ENCODE measurements at regions not wholly inside any gene's neighbourhood (a gene's known extent, or its start where the extent isn't known, plus 50 kb on each side); places are given as distances from the start of the nearest gene placed in this dataset.

DNA sequence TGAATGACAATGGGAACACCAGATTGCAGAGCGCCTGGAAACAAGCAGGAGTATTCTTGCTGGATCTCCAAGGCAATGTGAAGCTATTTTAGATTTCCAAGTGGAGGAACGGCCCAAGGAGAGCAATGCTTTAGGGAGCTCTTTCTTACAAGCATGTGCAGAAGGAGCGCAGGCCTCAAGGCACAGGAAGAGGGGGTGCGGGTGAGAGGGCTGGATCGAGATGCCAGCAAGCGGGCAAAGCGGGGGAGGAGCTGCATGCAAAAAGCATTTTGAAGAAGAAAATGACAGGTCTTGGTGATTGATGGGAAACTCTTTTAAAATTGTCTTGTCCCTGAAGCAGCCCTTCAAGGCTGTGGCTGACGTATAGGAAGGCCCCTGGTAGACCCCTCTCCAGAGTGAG lies 171.9 kb downstream of the QRSL1 start (continued):
- TF ChIP-seq, protein P1, sequence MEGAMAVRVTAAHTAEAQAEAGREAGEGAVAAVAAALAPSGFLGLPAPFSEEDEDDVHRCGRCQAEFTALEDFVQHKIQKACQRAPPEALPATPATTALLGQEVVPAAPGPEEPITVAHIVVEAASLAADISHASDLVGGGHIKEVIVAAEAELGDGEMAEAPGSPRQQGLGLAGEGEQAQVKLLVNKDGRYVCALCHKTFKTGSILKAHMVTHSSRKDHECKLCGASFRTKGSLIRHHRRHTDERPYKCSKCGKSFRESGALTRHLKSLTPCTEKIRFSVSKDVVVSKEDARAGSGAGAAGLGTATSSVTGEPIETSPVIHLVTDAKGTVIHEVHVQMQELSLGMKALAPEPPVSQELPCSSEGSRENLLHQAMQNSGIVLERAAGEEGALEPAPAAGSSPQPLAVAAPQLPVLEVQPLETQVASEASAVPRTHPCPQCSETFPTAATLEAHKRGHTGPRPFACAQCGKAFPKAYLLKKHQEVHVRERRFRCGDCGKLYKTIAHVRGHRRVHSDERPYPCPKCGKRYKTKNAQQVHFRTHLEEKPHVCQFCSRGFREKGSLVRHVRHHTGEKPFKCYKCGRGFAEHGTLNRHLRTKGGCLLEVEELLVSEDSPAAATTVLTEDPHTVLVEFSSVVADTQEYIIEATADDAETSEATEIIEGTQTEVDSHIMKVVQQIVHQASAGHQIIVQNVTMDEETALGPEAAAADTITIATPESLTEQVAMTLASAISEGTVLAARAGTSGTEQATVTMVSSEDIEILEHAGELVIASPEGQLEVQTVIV (IDR thresholded peaks at IDR 0.05; ENCODE audit: borderline replicate concordance, partially characterized antibody): no peak

DNA sequence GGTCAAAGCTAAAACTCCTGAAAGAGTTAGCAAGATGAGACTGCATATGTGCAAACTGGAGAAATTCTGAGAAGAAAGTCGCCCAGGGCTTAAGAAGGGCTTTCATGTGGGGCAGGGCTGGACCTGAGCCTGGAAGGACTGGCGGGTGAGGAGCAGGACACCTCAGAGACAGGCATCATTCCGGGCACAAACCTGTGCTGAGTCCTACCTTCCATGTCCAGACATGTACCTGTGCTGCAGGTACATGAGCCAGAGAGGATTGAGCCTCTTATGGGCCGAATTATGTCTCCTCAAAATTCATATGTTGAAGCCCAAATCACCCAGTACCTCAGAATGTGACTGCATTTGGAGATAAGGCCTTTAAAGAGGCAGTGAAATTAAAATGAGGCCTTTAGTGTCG lies 171.0 kb downstream of the QRSL1 start:
- H3K4me3 ChIP-seq: no peak overlapping the region
- ChIA-PET POLR2A (no interaction called here), SMC1A (ENCODE audit: uncharacterized antibody, unreplicated experiment) (no interaction called here), CTCF (no interaction called here), RAD21 (ENCODE audit: unreplicated experiment) (no interaction called here)
- in situ Hi-C loops (cut with MboI): no loop called here
- H3K27me3 ChIP-seq (replicated peaks in 1 of 2; ENCODE audit: control insufficient read depth in 2 of 2, insufficient read depth in 2 of 2, low read length in 1 of 2): no peaks in the 10 kb centered on the region
- no peaks in the 10 kb centered on the region for H3K36me3 ChIP-seq (ENCODE audit: control insufficient read depth in 2 of 2, insufficient read depth in 2 of 2, low read length in 1 of 2)
- ATAC-seq: no peak
- H3K79me2 ChIP-seq (ENCODE audit: control insufficient read depth, insufficient read depth, low read length): no peaks in the 10 kb centered on the region
- TF ChIP-seq, protein P2, sequence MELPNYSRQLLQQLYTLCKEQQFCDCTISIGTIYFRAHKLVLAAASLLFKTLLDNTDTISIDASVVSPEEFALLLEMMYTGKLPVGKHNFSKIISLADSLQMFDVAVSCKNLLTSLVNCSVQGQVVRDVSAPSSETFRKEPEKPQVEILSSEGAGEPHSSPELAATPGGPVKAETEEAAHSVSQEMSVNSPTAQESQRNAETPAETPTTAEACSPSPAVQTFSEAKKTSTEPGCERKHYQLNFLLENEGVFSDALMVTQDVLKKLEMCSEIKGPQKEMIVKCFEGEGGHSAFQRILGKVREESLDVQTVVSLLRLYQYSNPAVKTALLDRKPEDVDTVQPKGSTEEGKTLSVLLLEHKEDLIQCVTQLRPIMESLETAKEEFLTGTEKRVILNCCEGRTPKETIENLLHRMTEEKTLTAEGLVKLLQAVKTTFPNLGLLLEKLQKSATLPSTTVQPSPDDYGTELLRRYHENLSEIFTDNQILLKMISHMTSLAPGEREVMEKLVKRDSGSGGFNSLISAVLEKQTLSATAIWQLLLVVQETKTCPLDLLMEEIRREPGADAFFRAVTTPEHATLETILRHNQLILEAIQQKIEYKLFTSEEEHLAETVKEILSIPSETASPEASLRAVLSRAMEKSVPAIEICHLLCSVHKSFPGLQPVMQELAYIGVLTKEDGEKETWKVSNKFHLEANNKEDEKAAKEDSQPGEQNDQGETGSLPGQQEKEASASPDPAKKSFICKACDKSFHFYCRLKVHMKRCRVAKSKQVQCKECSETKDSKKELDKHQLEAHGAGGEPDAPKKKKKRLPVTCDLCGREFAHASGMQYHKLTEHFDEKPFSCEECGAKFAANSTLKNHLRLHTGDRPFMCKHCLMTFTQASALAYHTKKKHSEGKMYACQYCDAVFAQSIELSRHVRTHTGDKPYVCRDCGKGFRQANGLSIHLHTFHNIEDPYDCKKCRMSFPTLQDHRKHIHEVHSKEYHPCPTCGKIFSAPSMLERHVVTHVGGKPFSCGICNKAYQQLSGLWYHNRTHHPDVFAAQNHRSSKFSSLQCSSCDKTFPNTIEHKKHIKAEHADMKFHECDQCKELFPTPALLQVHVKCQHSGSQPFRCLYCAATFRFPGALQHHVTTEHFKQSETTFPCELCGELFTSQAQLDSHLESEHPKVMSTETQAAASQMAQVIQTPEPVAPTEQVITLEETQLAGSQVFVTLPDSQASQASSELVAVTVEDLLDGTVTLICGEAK (IDR thresholded peaks at IDR 0.05; ENCODE audit: borderline replicate concordance): no peak
- TF ChIP-seq, protein P3, sequence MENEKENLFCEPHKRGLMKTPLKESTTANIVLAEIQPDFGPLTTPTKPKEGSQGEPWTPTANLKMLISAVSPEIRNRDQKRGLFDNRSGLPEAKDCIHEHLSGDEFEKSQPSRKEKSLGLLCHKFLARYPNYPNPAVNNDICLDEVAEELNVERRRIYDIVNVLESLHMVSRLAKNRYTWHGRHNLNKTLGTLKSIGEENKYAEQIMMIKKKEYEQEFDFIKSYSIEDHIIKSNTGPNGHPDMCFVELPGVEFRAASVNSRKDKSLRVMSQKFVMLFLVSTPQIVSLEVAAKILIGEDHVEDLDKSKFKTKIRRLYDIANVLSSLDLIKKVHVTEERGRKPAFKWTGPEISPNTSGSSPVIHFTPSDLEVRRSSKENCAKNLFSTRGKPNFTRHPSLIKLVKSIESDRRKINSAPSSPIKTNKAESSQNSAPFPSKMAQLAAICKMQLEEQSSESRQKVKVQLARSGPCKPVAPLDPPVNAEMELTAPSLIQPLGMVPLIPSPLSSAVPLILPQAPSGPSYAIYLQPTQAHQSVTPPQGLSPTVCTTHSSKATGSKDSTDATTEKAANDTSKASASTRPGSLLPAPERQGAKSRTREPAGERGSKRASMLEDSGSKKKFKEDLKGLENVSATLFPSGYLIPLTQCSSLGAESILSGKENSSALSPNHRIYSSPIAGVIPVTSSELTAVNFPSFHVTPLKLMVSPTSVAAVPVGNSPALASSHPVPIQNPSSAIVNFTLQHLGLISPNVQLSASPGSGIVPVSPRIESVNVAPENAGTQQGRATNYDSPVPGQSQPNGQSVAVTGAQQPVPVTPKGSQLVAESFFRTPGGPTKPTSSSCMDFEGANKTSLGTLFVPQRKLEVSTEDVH (IDR thresholded peaks at IDR 0.05; ENCODE audit: low read depth, partially characterized antibody): no peak
- no peak for TF ChIP-seq GATAD2B (conservative IDR thresholded peaks at IDR 0.05; ENCODE audit: low read depth)
- no peak for TF ChIP-seq NRF1 (conservative IDR thresholded peaks at IDR 0.05; ENCODE audit: low read depth, low read length)
- TF ChIP-seq RFX5 (IDR thresholded peaks at IDR 0.05; ENCODE audit: low read depth, low read length): no peak
- no peak for TF ChIP-seq ZZZ3 (IDR thresholded peaks at IDR 0.05; ENCODE audit: control insufficient read depth, insufficient read length, low read depth)
- no peak for TF ChIP-seq TCF3 (IDR thresholded peaks at IDR 0.05; ENCODE audit: borderline replicate concordance, insufficient read depth, low read depth, low read length)
- no peak for TF ChIP-seq POLR2AphosphoS5 (IDR thresholded peaks at IDR 0.05; ENCODE audit: low read length)
- no peak for TF ChIP-seq IKZF2 (IDR thresholded peaks at IDR 0.05)
- no peak for TF ChIP-seq CBX3 (IDR thresholded peaks at IDR 0.05; ENCODE audit: borderline replicate concordance, low read depth)
- TF ChIP-seq HDAC6 (IDR thresholded peaks at IDR 0.05; ENCODE audit: unreplicated experiment): no peak
- BruUV-seq (replicated peaks): no TSS peak
- H3K27ac ChIP-seq (ENCODE audit: control insufficient read depth, insufficient read depth): no peak overlapping the region
- no peak overlapping the region for H3K9ac ChIP-seq (ENCODE audit: control insufficient read depth, insufficient read depth, low read length)
- 27% methylated on average over 5 of the region's 5 CpGs for WGBS (ENCODE audit: insufficient coverage, insufficient replicate concordance, low lambda C conversion rate, missing lambda C conversion rate)
- no peak for DNase-seq (ENCODE audit: low read depth, low spot score)
- H3K4me2 ChIP-seq (ENCODE audit: control insufficient read depth, insufficient read depth): no peak overlapping the region
- intact Hi-C loops (cut with micrococcal nuclease; ENCODE audit: unreplicated experiment): no loop called here
- no peaks in the 10 kb centered on the region for H3K9me3 ChIP-seq (replicated peaks; ENCODE audit: control insufficient read depth, insufficient read depth, low read length)
- no peak for FAIRE-seq
- H2AFZ ChIP-seq (ENCODE audit: control insufficient read depth, low read depth, low read length): no peak overlapping the region
- H4K20me1 ChIP-seq (ENCODE audit: control insufficient read depth, insufficient read depth): no peaks in the 10 kb centered on the region
- peaks cover 6% of the 10 kb centered on the region; the same call in 1 of the 2 replicates for H3K4me1 ChIP-seq (ENCODE audit: control insufficient read depth, insufficient read depth, low read length)
